SK-N-SH treated with all-trans-retinoic acid at 6 μM for 48 hours (cell line): ENCODE measurements at regions not wholly inside any gene's neighbourhood (a gene's known extent, or its start where the extent isn't known, plus 50 kb on each side); places are given as distances from the start of the nearest gene placed in this dataset.

ENCODE experiments used
- ARNTL ChIP-seq: fragments of 450-650 bp; formaldehyde crosslinking; IDR thresholded peaks from 2 replicates; pipeline ENCODE4 v1.5.0; 2020; ENCODE audit warnings: low read depth, mild to moderate bottlenecking, moderate library complexity, borderline replicate concordance
- GLIS3 ChIP-seq: fragments of 250-450 bp; sonication (Bioruptor Pico); IDR thresholded peaks from 2 replicates; pipeline ENCODE4 v1.5.0; 2020; ENCODE audit warnings: mild to moderate bottlenecking, moderate library complexity
- POU6F1 ChIP-seq: fragments of 250-450 bp; sonication (Bioruptor Pico); IDR thresholded peaks from 2 replicates; pipeline ENCODE4 v1.8.0; 2021; ENCODE audit warnings: low read depth, mild to moderate bottlenecking, moderate library complexity, borderline replicate concordance
- TSHZ2 ChIP-seq: fragments of 250-450 bp; sonication (Bioruptor Pico); IDR thresholded peaks from 2 replicates; pipeline ENCODE4 v1.5.0; 2020; ENCODE audit warnings: mild to moderate bottlenecking, moderate library complexity

GRCh38 chr18:65954372-65954771, 203.6 kb downstream of the CDH7 start:
- TF ChIP-seq GLIS3 (CRISPR knock-in tag), result no peak
- no peak for TF ChIP-seq POU6F1 (CRISPR knock-in tag)
- no peak for TF ChIP-seq ARNTL
- no peak for TF ChIP-seq TSHZ2
